Breast epithelium (tissue), 4 donors: ENCODE measurements at regions not wholly inside any gene's neighbourhood (a gene's known extent, or its start where the extent isn't known, plus 50 kb on each side); places are given as distances from the start of the nearest gene placed in this dataset.

Experiments used
- DNase-seq, 2 donors: peaks; one replicate each; pipeline ENCODE4 v3.0.0-alpha.2; 2019; ENCODE audit warnings: low spot score in 2 of 2
- H3K27ac ChIP-seq, 2 donors: fragments of 200-600 bp; sonication (generic) in 1 of 2; one replicate each; pipeline ENCODE4 v1.5.1; 2016 to 2019; ENCODE audit warnings: mild to moderate bottlenecking in 1 of 2
- H3K27me3 ChIP-seq, 2 donors: fragments of 200-600 bp; sonication (generic) in 1 of 2; one replicate each; pipeline versions ENCODE4 v1.5.1 to v1.6.0; 2017 to 2019; ENCODE audit warnings: control low read depth in 1 of 2, mild to moderate bottlenecking in 1 of 2
- H3K36me3 ChIP-seq: fragments of 200-600 bp; one replicate; pipeline ENCODE4 v1.5.1; 2019
- H3K4me1 ChIP-seq, 2 donors: fragments of 200-600 bp; sonication (generic); one replicate each; pipeline ENCODE4 v1.5.1; 2016 to 2019; ENCODE audit warnings: control low read depth in 1 of 2
- H3K4me3 ChIP-seq, 3 donors: fragments of 200-600 bp; sonication (generic); 1 replicate in 2 of 3; 2 replicates in 1 of 3; pipeline ENCODE4 v1.5.1; 2016 to 2019; ENCODE audit warnings: mild to moderate bottlenecking in 3 of 3, moderate library complexity in 2 of 3
- H3K9me3 ChIP-seq, 2 donors: fragments of 200-600 bp; sonication (generic) in 1 of 2; one replicate each; pipeline ENCODE4 v1.5.1; 2016 to 2019; ENCODE audit warnings: control low read depth in 1 of 2
- POLR2A ChIP-seq: fragments of 450-650 bp; IDR thresholded peaks from one replicate; pipeline ENCODE4 v1.6.1; 2016; ENCODE audit warnings: antibody characterized with exemption, mild to moderate bottlenecking, moderate library complexity
- POLR2AphosphoS5 ChIP-seq, 3 donors: sonication (generic); formaldehyde crosslinking; IDR thresholded peaks; one replicate each; pipeline ENCODE4 v1.6.1; 2017; ENCODE audit warnings: antibody characterized with exemption in 3 of 3
- intact Hi-C: fragments of 100-400 bp; cut with DNase I; formaldehyde crosslinking; loops from one replicate; pipeline ENCODE4 v1.15.1; 2023; ENCODE audit warnings: low total_unique reads
- TF ChIP-seq, protein P1 (sequence below), 3 donors: fragments of 450-650 bp; IDR thresholded peaks; one replicate each; pipeline ENCODE4 v1.5.1; 2016 to 2017; ENCODE audit warnings: antibody characterized with exemption in 3 of 3, mild to moderate bottlenecking in 3 of 3, moderate library complexity in 3 of 3

DNA sequence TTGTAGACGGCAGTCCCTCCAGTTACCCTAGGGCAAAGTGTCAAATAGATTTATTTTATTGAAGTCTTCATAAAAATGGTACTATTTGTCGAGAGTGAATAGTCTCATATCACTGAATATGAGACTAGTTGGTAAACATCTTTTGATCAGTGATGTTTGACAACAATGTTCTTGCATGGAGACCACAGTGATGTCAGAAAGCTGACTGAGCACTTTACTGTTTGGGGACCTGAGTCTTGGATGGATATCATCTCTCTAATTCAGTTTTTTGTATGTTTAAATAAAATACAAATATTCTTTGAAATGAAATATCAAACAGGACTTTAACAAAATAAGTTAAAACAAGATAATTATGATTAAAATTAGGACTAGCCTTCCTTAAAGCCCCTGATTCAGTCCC lies 1315.4 kb upstream of the NRXN1 start:
- intact Hi-C loops: no loop called here
- H3K4me1 ChIP-seq: no peaks in the 10 kb centered on the region
- TF ChIP-seq, protein P1, sequence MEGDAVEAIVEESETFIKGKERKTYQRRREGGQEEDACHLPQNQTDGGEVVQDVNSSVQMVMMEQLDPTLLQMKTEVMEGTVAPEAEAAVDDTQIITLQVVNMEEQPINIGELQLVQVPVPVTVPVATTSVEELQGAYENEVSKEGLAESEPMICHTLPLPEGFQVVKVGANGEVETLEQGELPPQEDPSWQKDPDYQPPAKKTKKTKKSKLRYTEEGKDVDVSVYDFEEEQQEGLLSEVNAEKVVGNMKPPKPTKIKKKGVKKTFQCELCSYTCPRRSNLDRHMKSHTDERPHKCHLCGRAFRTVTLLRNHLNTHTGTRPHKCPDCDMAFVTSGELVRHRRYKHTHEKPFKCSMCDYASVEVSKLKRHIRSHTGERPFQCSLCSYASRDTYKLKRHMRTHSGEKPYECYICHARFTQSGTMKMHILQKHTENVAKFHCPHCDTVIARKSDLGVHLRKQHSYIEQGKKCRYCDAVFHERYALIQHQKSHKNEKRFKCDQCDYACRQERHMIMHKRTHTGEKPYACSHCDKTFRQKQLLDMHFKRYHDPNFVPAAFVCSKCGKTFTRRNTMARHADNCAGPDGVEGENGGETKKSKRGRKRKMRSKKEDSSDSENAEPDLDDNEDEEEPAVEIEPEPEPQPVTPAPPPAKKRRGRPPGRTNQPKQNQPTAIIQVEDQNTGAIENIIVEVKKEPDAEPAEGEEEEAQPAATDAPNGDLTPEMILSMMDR (IDR thresholded peaks at IDR 0.05): no peak
- TF ChIP-seq POLR2A (no peak), POLR2AphosphoS5 (IDR thresholded peaks at IDR 0.05) (no peak)

DNA sequence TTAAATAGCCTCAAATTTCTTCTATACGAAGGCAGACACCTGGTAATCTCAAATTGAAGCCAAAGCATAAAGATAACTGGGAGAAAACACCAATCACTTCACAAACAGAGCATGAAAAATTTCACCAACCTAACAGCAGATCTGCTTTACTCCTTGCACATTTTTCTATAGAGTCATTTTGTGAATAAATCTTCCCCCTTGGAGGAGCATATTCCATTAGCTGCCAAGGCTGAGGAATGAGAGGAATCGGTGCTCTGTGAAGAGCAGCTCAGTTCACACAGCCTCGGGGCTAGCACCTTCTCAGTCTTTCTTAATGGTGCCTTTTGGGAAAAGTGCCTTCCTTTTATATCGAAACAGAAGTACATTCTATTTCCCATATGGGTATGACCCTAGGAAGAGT lies 1313.7 kb upstream of the NRXN1 start:
- TF ChIP-seq POLR2AphosphoS5 (IDR thresholded peaks at IDR 0.05): no peak
- TF ChIP-seq POLR2A: no peak
- TF ChIP-seq, protein P1 (IDR thresholded peaks at IDR 0.05): no peak

More for the DNA sequence above, 1315.4 kb upstream of the NRXN1 start:
- H3K36me3 ChIP-seq: no peaks in the 10 kb centered on the region
- DNase-seq: no peak
- H3K9me3 ChIP-seq: no peaks in the 10 kb centered on the region
- H3K27ac ChIP-seq: no peak overlapping the region
- no peak overlapping the region for H3K4me3 ChIP-seq
- no peaks in the 10 kb centered on the region for H3K27me3 ChIP-seq

DNA sequence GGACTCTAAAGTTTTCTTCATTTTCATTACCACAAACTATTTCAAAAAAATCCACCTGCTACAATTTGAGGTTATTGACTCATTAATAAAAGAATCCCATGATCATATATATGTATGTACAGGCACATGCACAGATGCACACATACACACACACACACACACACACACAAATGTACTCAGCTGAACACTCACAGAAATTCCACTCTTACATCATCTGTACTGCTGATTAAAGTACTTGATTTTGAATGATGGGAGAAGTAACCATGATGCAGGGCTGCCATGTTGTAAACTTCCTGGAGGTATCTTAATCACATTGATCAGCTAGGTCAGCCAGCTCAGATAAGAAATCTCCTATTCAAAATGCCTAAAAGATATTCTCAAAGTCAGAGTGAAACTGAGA lies 1313.2 kb upstream of the NRXN1 start:
- no peaks in the 10 kb centered on the region for H3K36me3 ChIP-seq
- no peaks in the 10 kb centered on the region for H3K27me3 ChIP-seq

More for the DNA sequence above, 1313.7 kb upstream of the NRXN1 start:
- Histone ChIP-seq H3K9me3 (no peaks in the 10 kb centered on the region), H3K36me3 (no peaks in the 10 kb centered on the region), H3K27ac (no peak overlapping the region), H3K4me1 (no peaks in the 10 kb centered on the region), H3K4me3 (no peak overlapping the region), H3K27me3 (no peaks in the 10 kb centered on the region)
- intact Hi-C loops: loop anchor here (1.0 kb wide), 1 partner anchor 7 kb away; no protein-coding TSS in a partner anchor
- DNase-seq: no peak

DNA sequence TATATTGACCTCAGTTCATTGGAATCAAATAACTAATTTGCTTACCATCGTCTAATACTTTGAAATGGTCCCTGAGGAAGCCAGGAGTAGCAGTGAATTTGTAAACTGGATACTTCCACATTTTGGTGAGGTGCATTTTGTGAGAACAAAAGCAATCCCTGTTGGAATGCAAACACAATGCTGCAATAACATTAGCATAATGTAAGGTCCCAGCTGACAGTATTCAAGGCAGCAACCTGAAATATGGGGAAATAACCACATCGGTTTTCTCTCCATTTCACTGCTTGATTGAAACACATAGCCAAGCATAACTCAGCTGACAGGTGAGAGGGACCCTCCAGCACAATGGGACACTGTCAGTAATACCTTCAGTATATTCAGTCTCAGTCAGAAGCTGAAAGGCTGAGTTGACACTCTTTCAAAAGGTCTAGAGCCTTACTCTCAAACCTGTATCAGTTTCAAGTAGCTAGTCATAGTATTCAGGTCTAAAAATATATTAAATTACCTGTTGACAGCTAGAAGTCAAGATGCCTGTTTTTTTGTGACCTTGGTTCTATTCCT lies 1311.9 kb upstream of the NRXN1 start:
- no peaks in the 10 kb centered on the region for H3K36me3 ChIP-seq
- H3K9me3 ChIP-seq: no peaks in the 10 kb centered on the region
- H3K27me3 ChIP-seq: no peaks in the 10 kb centered on the region
- TF ChIP-seq POLR2A (no peak), POLR2AphosphoS5 (IDR thresholded peaks at IDR 0.05) (no peak)
- TF ChIP-seq, protein P1 (IDR thresholded peaks at IDR 0.05): no peak
- no peaks in the 10 kb centered on the region for H3K4me1 ChIP-seq
- H3K4me3 ChIP-seq: no peak overlapping the region
- intact Hi-C loops: no loop called here
- DNase-seq: no peak
- H3K27ac ChIP-seq: no peak overlapping the region

More for the DNA sequence above, 1313.2 kb upstream of the NRXN1 start:
- Histone ChIP-seq H3K27ac (no peak overlapping the region), H3K4me3 (no peak overlapping the region), H3K4me1 (no peaks in the 10 kb centered on the region), H3K9me3 (no peaks in the 10 kb centered on the region)
- no peak for DNase-seq
- intact Hi-C loops: no loop called here
- TF ChIP-seq POLR2AphosphoS5 (IDR thresholded peaks at IDR 0.05): no peak
- no peak for TF ChIP-seq POLR2A
- TF ChIP-seq, protein P1 (IDR thresholded peaks at IDR 0.05): no peak

DNA sequence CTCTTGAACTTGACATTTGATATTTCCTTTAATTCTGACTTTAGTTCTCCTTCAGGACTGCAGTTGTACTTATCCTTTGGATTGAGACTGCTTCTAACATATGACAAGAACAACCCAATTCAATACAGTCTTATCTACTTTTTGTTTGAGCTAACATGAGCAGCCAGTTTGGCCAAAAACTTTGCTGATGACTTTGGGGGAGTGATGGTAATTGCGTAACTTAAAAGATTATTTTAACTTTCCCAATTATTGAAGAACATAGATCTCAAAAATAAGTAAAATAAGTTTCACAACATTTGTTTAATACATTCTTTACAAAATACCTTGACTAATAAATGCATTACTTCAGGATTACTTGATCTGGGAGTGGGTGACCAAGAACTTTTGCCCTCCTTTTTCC lies 1311.1 kb upstream of the NRXN1 start:
- DNase-seq: no peak
- Histone ChIP-seq H3K27ac (no peak overlapping the region), H3K36me3 (no peaks in the 10 kb centered on the region), H3K4me3 (no peak overlapping the region), H3K4me1 (no peaks in the 10 kb centered on the region), H3K9me3 (no peaks in the 10 kb centered on the region), H3K27me3 (no peaks in the 10 kb centered on the region)
- TF ChIP-seq, protein P1 (IDR thresholded peaks at IDR 0.05): no peak
- no peak for TF ChIP-seq POLR2A
- TF ChIP-seq POLR2AphosphoS5 (IDR thresholded peaks at IDR 0.05): no peak
- intact Hi-C loops: no loop called here
